HG02798 (cell line): ENCODE measurements at regions not wholly inside any gene's neighbourhood (a gene's known extent, or its start where the extent isn't known, plus 50 kb on each side); places are given as distances from the start of the nearest gene placed in this dataset.

Experiments used
- ATAC-seq: cut with Tn5 transposase; IDR thresholded peaks from one replicate; pipeline ENCODE4 v1.9.1; 2021; ENCODE audit warnings: mild to moderate bottlenecking; ENCODE audit not compliant: unreplicated experiment, poor library complexity

GRCh38 chr9:20291201-20291600, 331.1 kb downstream of the MLLT3 start:
- ATAC-seq: no peak

GRCh38 chr9:20290257-20290656, 332.0 kb downstream of the MLLT3 start:
- ATAC-seq: no peak

- no peak for ATAC-seq
These were observed 332.8 kb downstream of the MLLT3 start for GRCh38 chr9:20289423-20290010.

GRCh38 chr9:20286969-20287368, 335.3 kb downstream of the MLLT3 start:
- no peak for ATAC-seq

- ATAC-seq: no peak
These were observed 336.1 kb downstream of the MLLT3 start for GRCh38 chr9:20286154-20286700.

- ATAC-seq: no peak
These were observed 337.6 kb downstream of the MLLT3 start for GRCh38 chr9:20284601-20285289.

GRCh38 chr9:20280330-20280729, 342.0 kb downstream of the MLLT3 start:
- no peak for ATAC-seq

GRCh38 chr9:20276762-20277161, 345.5 kb downstream of the MLLT3 start:
- no peak for ATAC-seq

- no peak for ATAC-seq
These were observed 350.6 kb downstream of the MLLT3 start for GRCh38 chr9:20271723-20272122.

- no peak for ATAC-seq
These were observed 351.2 kb downstream of the MLLT3 start for GRCh38 chr9:20271096-20271495.

GRCh38 chr9:20270161-20270560, 352.1 kb downstream of the MLLT3 start:
- ATAC-seq: no peak

- ATAC-seq: no peak
These were observed 352.7 kb downstream of the MLLT3 start for GRCh38 chr9:20269620-20270019.

- ATAC-seq: no peak
These were observed 357.4 kb downstream of the MLLT3 start for GRCh38 chr9:20264896-20265295.

- ATAC-seq: no peak
These were observed 359.7 kb downstream of the MLLT3 start for GRCh38 chr9:20262611-20263010.

- ATAC-seq: peak; percentile 35
These were observed 365.9 kb downstream of the MLLT3 start for GRCh38 chr9:20256284-20256948.

GRCh38 chr9:20255052-20255451, 367.2 kb downstream of the MLLT3 start:
- no peak for ATAC-seq

GRCh38 chr9:20253635-20254034, 368.7 kb downstream of the MLLT3 start:
- no peak for ATAC-seq

- ATAC-seq: no peak
These were observed 369.5 kb downstream of the MLLT3 start for GRCh38 chr9:20252778-20253177.

- ATAC-seq: no peak
These were observed 371.5 kb downstream of the MLLT3 start for GRCh38 chr9:20250791-20251190.

GRCh38 chr9:20244271-20244670, 378.0 kb downstream of the MLLT3 start:
- ATAC-seq: no peak

GRCh38 chr9:20243841-20244240, 378.5 kb downstream of the MLLT3 start:
- ATAC-seq: no peak
